H1 (cell line): ENCODE measurements at regions not wholly inside any gene's neighbourhood (a gene's known extent, or its start where the extent isn't known, plus 50 kb on each side); places are given as distances from the start of the nearest gene placed in this dataset.
A peak's percentile ranks its signal among the peaks of the same experiment; 100 is the strongest.

Source experiments
- CTCF ChIA-PET: fragments of 300-600 bp; sonication (Branson Sonifier 250); formaldehyde crosslinking; loops from one replicate; lab custom pipeline; 2021; ENCODE audit not compliant: partially characterized antibody; lab: Charles Lee
- POLR2A ChIA-PET: fragments of 300-600 bp; sonication (Branson Sonifier 250); formaldehyde crosslinking; loops from one replicate; lab custom pipeline; 2021; ENCODE audit warnings: inconsistent platforms; ENCODE audit not compliant: partially characterized antibody; lab: Charles Lee
- DNase-seq, 2 experiments: peaks; one replicate each; pipeline versions ENCODE4 v3.0.0 to v3.0.0-alpha.2; 2010 to 2022; ENCODE audit warnings: low spot score in 2 of 2, low read depth in 1 of 2, mixed read lengths in 1 of 2
- FAIRE-seq: peaks from 2 replicates; lab custom pipeline; 2011; peaks lifted over from hg19 to GRCh38; lab: Jason Lieb, UNC
- H2AFZ ChIP-seq: 2 replicates; pipeline ENCODE4 v1.8.1; 2012; ENCODE audit warnings: low read length, inconsistent platforms
- H2AK5ac ChIP-seq: 2 replicates; pipeline ENCODE4 v1.6.1; 2013; ENCODE audit warnings: low read depth, low read length
- H2BK120ac ChIP-seq: replicated peaks from 2 replicates; pipeline ENCODE3; 2013; ENCODE audit warnings: low read depth, low read length, inconsistent platforms
- H2BK12ac ChIP-seq: 2 replicates; pipeline ENCODE4 v1.6.1; 2013; ENCODE audit warnings: low read depth, low read length
- H2BK15ac ChIP-seq: 2 replicates; pipeline ENCODE4 v1.6.1; 2013; ENCODE audit warnings: low read length
- H2BK20ac ChIP-seq: 2 replicates; pipeline ENCODE4 v1.6.1; 2013; ENCODE audit warnings: low read length
- H2BK5ac ChIP-seq: 2 replicates; pipeline ENCODE4 v1.6.1; 2013; ENCODE audit warnings: low read depth, low read length
- H3K14ac ChIP-seq: 2 replicates; pipeline ENCODE4 v1.6.1; 2013; ENCODE audit warnings: inconsistent platforms; ENCODE audit not compliant: insufficient read length
- H3K18ac ChIP-seq: 2 replicates; pipeline ENCODE4 v1.6.1; 2013; ENCODE audit warnings: low read length; ENCODE audit errors: extremely low read depth
- H3K23ac ChIP-seq: 2 replicates; pipeline ENCODE4 v1.6.1; 2013; ENCODE audit warnings: inconsistent platforms; ENCODE audit not compliant: insufficient read length
- H3K23me2 ChIP-seq: 2 replicates; pipeline ENCODE4 v1.6.1; 2013; ENCODE audit warnings: low read depth, low read length
- H3K27ac ChIP-seq: 2 replicates; pipeline ENCODE4 v1.6.1; 2011; ENCODE audit warnings: low read depth, low read length, inconsistent platforms
- H3K27me3 ChIP-seq, 4 experiments: replicated peaks in 1 of 4; 1 replicate in 1 of 4; 2 replicates in 3 of 4; pipeline versions ENCODE4 v1.6.1 to v1.8.1; 2011 to 2013; ENCODE audit warnings: low read length in 3 of 4, mild to moderate bottlenecking in 3 of 4, inconsistent platforms in 2 of 4, mixed read lengths in 2 of 4, moderate library complexity in 1 of 4; ENCODE audit not compliant: control insufficient read depth in 3 of 4, insufficient read depth in 3 of 4; ENCODE audit errors: extremely low read depth in 1 of 4
- H3K36me3 ChIP-seq, 4 experiments: 2 replicates each; pipeline versions ENCODE4 v1.6.1 to v1.8.1; 2011 to 2013; ENCODE audit warnings: mild to moderate bottlenecking in 4 of 4, low read length in 3 of 4, moderate library complexity in 2 of 4, control low read depth in 1 of 4, inconsistent platforms in 1 of 4; ENCODE audit not compliant: insufficient read depth in 4 of 4, control insufficient read depth in 2 of 4
- H3K4ac ChIP-seq: replicated peaks from 2 replicates; pipeline ENCODE3; 2013; ENCODE audit warnings: low read length, low read depth, mixed read lengths, inconsistent platforms; ENCODE audit not compliant: insufficient read length
- H3K4me1 ChIP-seq, 4 experiments: replicated peaks in 1 of 4; 1 replicate in 1 of 4; 2 replicates in 3 of 4; pipeline versions ENCODE4 v1.6.1 to v1.8.1; 2011 to 2013; ENCODE audit warnings: low read length in 3 of 4, inconsistent platforms in 2 of 4, mixed read lengths in 1 of 4; ENCODE audit not compliant: insufficient read depth in 4 of 4, control insufficient read depth in 3 of 4
- H3K4me2 ChIP-seq, 2 experiments: 2 replicates each; pipeline versions ENCODE4 v1.6.1 to v1.8.1; 2011 to 2013; ENCODE audit warnings: low read depth in 2 of 2, low read length in 2 of 2, control low read depth in 1 of 2, inconsistent platforms in 1 of 2, mild to moderate bottlenecking in 1 of 2; ENCODE audit not compliant: insufficient read depth in 1 of 2
- H3K4me3 ChIP-seq, 4 experiments: fragments of 200-600, 300-600 bp in 1 of 4; sonication (generic), shearing (Covaris generic), sonication (Bioruptor Twin) in 1 of 4; 2 replicates each; pipeline versions ENCODE4 v1.5.1 to v1.8.1; 2011 to 2016; ENCODE audit warnings: low read length in 4 of 4, low read depth in 3 of 4, control low read depth in 2 of 4, inconsistent platforms in 2 of 4, mild to moderate bottlenecking in 2 of 4, mixed read lengths in 1 of 4, moderate library complexity in 1 of 4; ENCODE audit not compliant: insufficient read depth in 2 of 4; ENCODE audit errors: extremely low read depth in 1 of 4
- H3K56ac ChIP-seq: replicated peaks from 2 replicates; pipeline ENCODE3; 2013; ENCODE audit warnings: low read depth, mild to moderate bottlenecking, mixed read lengths, low read length, inconsistent platforms; ENCODE audit not compliant: insufficient read length
- H3K79me1 ChIP-seq: 2 replicates; pipeline ENCODE4 v1.6.1; 2013; ENCODE audit warnings: low read depth, low read length, control low read depth
- H3K79me2 ChIP-seq, 2 experiments: 2 replicates each; pipeline versions ENCODE4 v1.6.1 to v1.8.1; 2012 to 2013; ENCODE audit warnings: low read length in 2 of 2, mild to moderate bottlenecking in 2 of 2, inconsistent platforms in 1 of 2; ENCODE audit not compliant: insufficient read depth in 2 of 2, control insufficient read depth in 1 of 2
- H3K9ac ChIP-seq, 4 experiments: replicated peaks in 1 of 4; 1 replicate in 1 of 4; 2 replicates in 3 of 4; pipeline versions ENCODE4 v1.6.1 to v1.8.1; 2011 to 2013; ENCODE audit warnings: low read depth in 3 of 4, low read length in 3 of 4, control low read depth in 2 of 4, mild to moderate bottlenecking in 2 of 4, moderate library complexity in 2 of 4, inconsistent platforms in 1 of 4; ENCODE audit errors: extremely low read depth in 1 of 4
- H3K9me3 ChIP-seq, 2 experiments: 2 replicates each; pipeline versions ENCODE4 v1.6.1 to v1.8.1; 2012 to 2013; ENCODE audit warnings: mild to moderate bottlenecking in 2 of 2, moderate library complexity in 2 of 2, control low read depth in 1 of 2, inconsistent platforms in 1 of 2, low read depth in 1 of 2, low read length in 1 of 2, mixed read lengths in 1 of 2; ENCODE audit not compliant: insufficient read depth in 2 of 2
- H4K20me1 ChIP-seq, 2 experiments: replicated peaks in 1 of 2; 2 replicates each; pipeline versions ENCODE3 to v1.8.1; 2011 to 2013; ENCODE audit warnings: inconsistent platforms in 2 of 2, low read length in 2 of 2, mild to moderate bottlenecking in 1 of 2; ENCODE audit not compliant: insufficient read depth in 2 of 2, control insufficient read depth in 1 of 2
- H4K5ac ChIP-seq: 2 replicates; pipeline ENCODE4 v1.6.1; 2013; ENCODE audit warnings: low read length, low read depth, mixed read lengths, inconsistent platforms; ENCODE audit not compliant: insufficient read length
- H4K8ac ChIP-seq: 2 replicates; pipeline ENCODE4 v1.8.0; 2013; ENCODE audit warnings: mild to moderate bottlenecking, moderate library complexity, low read length, inconsistent platforms; ENCODE audit not compliant: insufficient read depth; ENCODE audit errors: extremely low read depth
- H4K91ac ChIP-seq: replicated peaks from 2 replicates; pipeline ENCODE3; 2013; ENCODE audit warnings: low read length, mixed read lengths, inconsistent platforms; ENCODE audit not compliant: insufficient read length
- JUND ChIP-seq: IDR thresholded peaks from 2 replicates; pipeline ENCODE4 v1.6.1; 2011; ENCODE audit warnings: mild to moderate bottlenecking, improper control_type of control experiment, low read length
- RXRA ChIP-seq: IDR thresholded peaks from 2 replicates; pipeline ENCODE4 v1.6.1; 2011; ENCODE audit warnings: low read depth, mild to moderate bottlenecking, low read length, moderate library complexity; ENCODE audit not compliant: insufficient read depth
- WGBS, 2 experiments: shearing (Covaris generic) in 1 of 2; methylation state at CpG; one replicate each; pipeline versions ENCODE4 v1.1.6 to v1.1.7; 2013 to 2015; ENCODE audit warnings: low lambda C conversion rate in 2 of 2, mixed read lengths in 2 of 2, inconsistent platforms in 1 of 2, low coverage in 1 of 2, missing lambda C conversion rate in 1 of 2; ENCODE audit not compliant: insufficient replicate concordance in 2 of 2, insufficient coverage in 1 of 2, insufficient read length in 1 of 2; ENCODE audit errors: extremely low coverage in 1 of 2, missing lambda C conversion rate in 1 of 2; 5-methylcytosine and 5-hydroxymethylcytosine counted together

GRCh38 chr9:110111868-110112267 lies 96.1 kb downstream of the C9orf152 start:
- H4K91ac ChIP-seq: no peak overlapping the region
- 0 out of 2 replicates have a peak overlapping the region, but pooled peaks have one; percentile 46 for H2BK12ac ChIP-seq
- FAIRE-seq: no peak
- H3K9me3 ChIP-seq: no peaks in the 10 kb centered on the region
- H3K4me1 ChIP-seq: peaks cover 6 to 28% (median 16%) of the 10 kb centered on the region in 4 experiments
- TF ChIP-seq RXRA: no peak
- TF ChIP-seq JUND: no peak
- TF ChIP-seq, all 59 proteins: peak for 0
- Histone ChIP-seq H3K36me3 (no peaks in the 10 kb centered on the region), H3K23ac (no peak overlapping the region), H2AK5ac (no peak overlapping the region), H2BK120ac (no peak overlapping the region), H3K9ac (no peak overlapping the region), H4K5ac (no peak overlapping the region), H2BK15ac (no peak overlapping the region), H3K27me3 (no peaks in the 10 kb centered on the region), H3K14ac (no peak overlapping the region), H2AFZ (no peak overlapping the region), H3K79me1 (no peaks in the 10 kb centered on the region; the same call in 1 of the 2 replicates), H3K23me2 (no peaks in the 10 kb centered on the region), H3K4me2 (no peak overlapping the region), H3K18ac (no peak overlapping the region), H4K8ac (no peak overlapping the region), H3K4ac (no peak overlapping the region), H3K27ac (no peak overlapping the region), H3K4me3 (no peak overlapping the region), H3K56ac (no peak overlapping the region), H2BK20ac (no peak overlapping the region), H4K20me1 (peaks cover 1 to 5% of the 10 kb centered on the region in 2 experiments), H3K79me2 (peaks cover 0 to 41% of the 10 kb centered on the region in 2 experiments; a peak in 2 of 4 replicates), H2BK5ac (no peak overlapping the region)
- 58% methylated on average over 3 of the region's 3 CpGs; no CpG with 5 or more reads in 1 of the 2 experiments for WGBS, 2 experiments
- CTCF ChIA-PET: interaction anchor here (0.9 to 2.1 kb wide), 4 partner anchors 10 to 651 kb away, joined by 3 to 8 read pairs (median 4); no protein-coding TSS in a partner anchor
- POLR2A ChIA-PET: interaction anchor here (1.1 kb wide), 1 partner anchor 64 kb away, joined by 3 read pairs; no protein-coding TSS in a partner anchor
- no peak for DNase-seq
